A673 (cell line): ENCODE measurements at regions not wholly inside any gene's neighbourhood (a gene's known extent, or its start where the extent isn't known, plus 50 kb on each side); places are given as distances from the start of the nearest gene placed in this dataset.

Experiments used
- BruUV-seq: library from RNA; stranded (reverse); fragments of 400-500 nt; replicated peaks from 2 replicates; lab custom pipeline; 2021; lab: Mats Ljungman, UMichigan
- CTCF ChIA-PET: fragments of 300-600 bp; sonication (Branson Sonifier 250); formaldehyde crosslinking; loops from one replicate; lab custom pipeline; 2022; ENCODE audit warnings: antibody characterized with exemption; lab: Charles Lee
- POLR2A ChIA-PET: fragments of 300-600 bp; sonication (Branson Sonifier 250); formaldehyde crosslinking; loops from one replicate; lab custom pipeline; 2022; ENCODE audit warnings: antibody characterized with exemption; ENCODE audit not compliant: low non-redundant PET; lab: Charles Lee
- DNase-seq: peaks from one replicate; pipeline ENCODE4 v3.0.0-alpha.2; 2015; ENCODE audit warnings: low spot score
- H3K27ac ChIP-seq: fragments of 200-600 bp; sonication (generic); 2 replicates; pipeline ENCODE4 v1.5.1; 2016; ENCODE audit warnings: mixed run types, low read depth, mild to moderate bottlenecking, mixed read lengths, antibody characterized with exemption, low read length; ENCODE audit not compliant: poor library complexity, severe bottlenecking
- H3K27me3 ChIP-seq: fragments of 200-600 bp; sonication (generic); replicated peaks from 2 replicates; pipeline ENCODE4 v1.6.1; 2017; ENCODE audit warnings: mixed run types, low read depth, mild to moderate bottlenecking, mixed read lengths, antibody characterized with exemption, low read length; ENCODE audit not compliant: insufficient read depth, poor library complexity
- H3K36me3 ChIP-seq: fragments of 200-600 bp; sonication (generic); 2 replicates; pipeline ENCODE4 v1.6.1; 2016; ENCODE audit warnings: mixed run types, mild to moderate bottlenecking, mixed read lengths, antibody characterized with exemption, low read length; ENCODE audit not compliant: insufficient read depth, poor library complexity, severe bottlenecking
- H3K4me1 ChIP-seq: fragments of 200-600 bp; sonication (generic); 2 replicates; pipeline ENCODE4 v1.6.1; 2017; ENCODE audit warnings: mixed run types, mild to moderate bottlenecking, mixed read lengths, antibody characterized with exemption, low read length; ENCODE audit not compliant: insufficient read depth, poor library complexity, severe bottlenecking
- H3K4me3 ChIP-seq: fragments of 200-600 bp; sonication (generic); 2 replicates; pipeline ENCODE4 v1.5.1; 2016; ENCODE audit warnings: low read depth, mixed run types, mild to moderate bottlenecking, mixed read lengths, low read length; ENCODE audit not compliant: poor library complexity, severe bottlenecking
- H3K9me3 ChIP-seq: fragments of 200-600 bp; sonication (generic); 2 replicates; pipeline ENCODE4 v1.6.1; 2016; ENCODE audit warnings: mixed run types, low read depth, mild to moderate bottlenecking, mixed read lengths, antibody characterized with exemption, low read length; ENCODE audit not compliant: poor library complexity, severe bottlenecking
- CTCF ChIP-seq: fragments of 300-800, 200-600 bp; sonication (generic); conservative IDR thresholded peaks from 2 replicates; pipeline ENCODE4 v1.5.1; 2017; ENCODE audit warnings: low read depth, mild to moderate bottlenecking, antibody characterized with exemption, low read length, moderate library complexity, mixed read lengths
- EZH2 ChIP-seq: fragments of 200-600 bp; sonication (generic); IDR thresholded peaks from 2 replicates; pipeline ENCODE4 v1.6.1; 2017; ENCODE audit warnings: borderline replicate concordance, low read depth, mild to moderate bottlenecking, mixed read lengths, antibody characterized with exemption, low read length; ENCODE audit not compliant: poor library complexity, severe bottlenecking
- intact Hi-C: fragments of 100-400 bp; cut with micrococcal nuclease; formaldehyde crosslinking; loops from one replicate; pipeline ENCODE4 v1.10.0; 2022; ENCODE audit not compliant: unreplicated experiment

- Histone ChIP-seq H3K4me3 (no peak overlapping the region), H3K36me3 (no peaks in the 10 kb centered on the region), H3K27ac (no peak overlapping the region), H3K27me3 (peaks cover 5% of the 10 kb centered on the region), H3K4me1 (no peaks in the 10 kb centered on the region), H3K9me3 (no peaks in the 10 kb centered on the region)
- intact Hi-C loops, result no loop called here
- BruUV-seq, result no TSS peak
- DNase-seq, result no peak
- ChIA-PET POLR2A (no interaction called here), CTCF (no interaction called here)
- TF ChIP-seq CTCF (no peak), EZH2 (no peak)
These were observed 387.5 kb downstream of the IPO8 start for GRCh38 chr12:30308010-30308717.

- intact Hi-C loops, result no loop called here
- Histone ChIP-seq H3K4me3 (no peak overlapping the region), H3K27ac (no peak overlapping the region), H3K36me3 (no peaks in the 10 kb centered on the region), H3K27me3 (no peaks in the 10 kb centered on the region), H3K4me1 (no peaks in the 10 kb centered on the region), H3K9me3 (no peaks in the 10 kb centered on the region)
- DNase-seq, result no peak
- POLR2A ChIA-PET, result no interaction called here
- CTCF ChIA-PET, result no interaction called here
- no peak for TF ChIP-seq EZH2
- TF ChIP-seq CTCF, result no peak
- no TSS peak for BruUV-seq
These were observed 391.1 kb downstream of the IPO8 start for GRCh38 chr12:30304528-30304927.

- H3K36me3 ChIP-seq, result no peaks in the 10 kb centered on the region
- POLR2A ChIA-PET, result no interaction called here
- no TSS peak for BruUV-seq
- H3K27ac ChIP-seq, result no peak overlapping the region
- H3K4me3 ChIP-seq, result no peak overlapping the region
- no peaks in the 10 kb centered on the region for H3K9me3 ChIP-seq
- no peak for DNase-seq
- TF ChIP-seq EZH2, result no peak
- TF ChIP-seq CTCF, result no peak
- intact Hi-C loops, result no loop called here
- no peaks in the 10 kb centered on the region for H3K4me1 ChIP-seq
- no peaks in the 10 kb centered on the region for H3K27me3 ChIP-seq
- CTCF ChIA-PET, result no interaction called here
These were observed 394.4 kb downstream of the IPO8 start for GRCh38 chr12:30301291-30301690.
